ENCODE measurements at regions not wholly inside any gene's neighbourhood (a gene's known extent, or its start where the extent isn't known, plus 50 kb on each side); places are given as distances from the start of the nearest gene placed in this dataset.

GRCh38 chr3:35042210-35042991 is 596.9 kb upstream of the ARPP21 start:
- H3K36me3 Mint-ChIP-seq (ENCODE audit: low read depth) = no peaks in the 10 kb centered on the region
- no peaks in the 10 kb centered on the region for H3K27me3 Mint-ChIP-seq
- DNase-seq (no peak), ATAC-seq (no peak)
- no peaks in the 10 kb centered on the region for H3K9me3 Mint-ChIP-seq (ENCODE audit: low read depth)
- no peaks in the 10 kb centered on the region for H3K4me1 Mint-ChIP-seq
- no peak overlapping the region for H3K27ac Mint-ChIP-seq
- H3K4me3 Mint-ChIP-seq = no peak overlapping the region
- ChIA-PET POLR2A (no interaction called here), CTCF (no interaction called here)
- intact Hi-C loops (cut with DNase I, micrococcal nuclease) = no loop called here

DNA sequence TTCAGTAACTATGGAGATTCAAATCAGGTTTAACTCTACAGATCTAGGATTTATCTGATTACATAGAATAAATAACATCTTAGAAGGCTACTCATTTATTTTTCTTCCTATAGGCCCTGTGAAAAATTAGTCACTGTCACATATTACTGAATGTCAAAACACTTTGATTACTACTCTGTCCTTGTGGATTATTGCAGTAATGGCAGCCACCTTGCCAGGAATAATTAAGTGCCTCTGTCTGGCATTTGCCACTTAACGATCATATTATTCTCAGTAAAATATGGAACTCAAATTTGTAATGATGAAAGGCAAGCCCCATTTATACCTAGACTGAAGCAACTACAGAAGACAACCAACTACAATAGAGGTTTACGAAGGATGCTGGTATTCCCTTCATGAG is 596.3 kb upstream of the ARPP21 start:
- intact Hi-C loops (cut with DNase I, micrococcal nuclease) = no loop called here
- Mint-ChIP-seq H3K4me3 (no peak overlapping the region), H3K27me3 (no peaks in the 10 kb centered on the region)

GRCh38 chr3:35044190-35044589 is 595.1 kb upstream of the ARPP21 start:
- no peaks in the 10 kb centered on the region for H3K9me3 Mint-ChIP-seq (ENCODE audit: low read depth)
- no peaks in the 10 kb centered on the region for H3K36me3 Mint-ChIP-seq (ENCODE audit: low read depth)
- no peak overlapping the region for H3K27ac Mint-ChIP-seq
- H3K4me3 Mint-ChIP-seq = no peak overlapping the region
- intact Hi-C loops (cut with DNase I, micrococcal nuclease) = no loop called here
- no peak for ATAC-seq
- no peak for DNase-seq
- ChIA-PET POLR2A (no interaction called here), CTCF (no interaction called here)
- H3K27me3 Mint-ChIP-seq = no peaks in the 10 kb centered on the region
- no peaks in the 10 kb centered on the region for H3K4me1 Mint-ChIP-seq

More for the DNA sequence above, 596.3 kb upstream of the ARPP21 start:
- H3K27ac Mint-ChIP-seq = no peak overlapping the region
- DNase-seq (no peak), ATAC-seq (no peak)
- no peaks in the 10 kb centered on the region for H3K9me3 Mint-ChIP-seq (ENCODE audit: low read depth)
- ChIA-PET CTCF (no interaction called here), POLR2A (no interaction called here)
- no peaks in the 10 kb centered on the region for H3K4me1 Mint-ChIP-seq
- no peaks in the 10 kb centered on the region for H3K36me3 Mint-ChIP-seq (ENCODE audit: low read depth)

- ATAC-seq (no peak), DNase-seq (no peak)
- H3K4me1 Mint-ChIP-seq = no peaks in the 10 kb centered on the region
- no peak overlapping the region for H3K4me3 Mint-ChIP-seq
- POLR2A ChIA-PET = no interaction called here
- H3K36me3 Mint-ChIP-seq (ENCODE audit: low read depth) = no peaks in the 10 kb centered on the region
- no peak overlapping the region for H3K27ac Mint-ChIP-seq
- H3K27me3 Mint-ChIP-seq = no peaks in the 10 kb centered on the region
- CTCF ChIA-PET = no interaction called here
- intact Hi-C loops (cut with DNase I, micrococcal nuclease) = no loop called here
- no peaks in the 10 kb centered on the region for H3K9me3 Mint-ChIP-seq (ENCODE audit: low read depth)
Measured at GRCh38 chr3:35045118-35045517, 594.2 kb upstream of the ARPP21 start.

DNA sequence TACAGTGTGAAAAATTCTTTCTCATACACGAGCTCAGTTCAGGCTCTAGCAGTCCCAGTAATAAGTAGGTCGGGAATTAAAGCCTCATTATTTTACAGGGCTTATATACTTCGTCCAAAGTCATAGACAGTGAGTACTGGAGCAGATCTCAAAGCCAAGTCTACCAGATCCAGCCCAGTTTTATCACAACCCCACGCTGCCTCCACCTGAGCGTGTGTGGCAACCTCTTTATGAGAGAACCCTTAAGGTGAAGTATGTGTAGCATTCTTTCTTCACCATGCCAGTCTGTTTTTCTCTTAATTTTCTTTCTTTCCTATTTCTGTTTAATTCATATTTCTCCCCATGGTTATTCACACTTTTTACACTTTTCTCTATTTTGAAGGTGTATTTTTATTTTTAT is 574.6 kb upstream of the ARPP21 start:
- ATAC-seq = no peak
- H3K27me3 Mint-ChIP-seq = no peaks in the 10 kb centered on the region

GRCh38 chr3:35065891-35066290 is 573.4 kb upstream of the ARPP21 start:
- no peaks in the 10 kb centered on the region for H3K9me3 Mint-ChIP-seq (ENCODE audit: low read depth)
- ChIA-PET POLR2A (no interaction called here), CTCF (no interaction called here)
- H3K27ac Mint-ChIP-seq = no peak overlapping the region
- intact Hi-C loops (cut with DNase I, micrococcal nuclease) = no loop called here
- no peaks in the 10 kb centered on the region for H3K4me1 Mint-ChIP-seq
- H3K4me3 Mint-ChIP-seq = no peak overlapping the region
- no peak for ATAC-seq
- H3K36me3 Mint-ChIP-seq (ENCODE audit: low read depth) = no peaks in the 10 kb centered on the region
- DNase-seq = no peak
- no peaks in the 10 kb centered on the region for H3K27me3 Mint-ChIP-seq

More for the DNA sequence above, 574.6 kb upstream of the ARPP21 start:
- intact Hi-C loops (cut with DNase I, micrococcal nuclease) = no loop called here
- no peaks in the 10 kb centered on the region for H3K9me3 Mint-ChIP-seq (ENCODE audit: low read depth)
- H3K4me3 Mint-ChIP-seq = no peak overlapping the region
- no peak overlapping the region for H3K27ac Mint-ChIP-seq
- H3K4me1 Mint-ChIP-seq = no peaks in the 10 kb centered on the region
- no peak for DNase-seq
- CTCF ChIA-PET = no interaction called here
- H3K36me3 Mint-ChIP-seq (ENCODE audit: low read depth) = no peaks in the 10 kb centered on the region
- POLR2A ChIA-PET = no interaction called here

DNA sequence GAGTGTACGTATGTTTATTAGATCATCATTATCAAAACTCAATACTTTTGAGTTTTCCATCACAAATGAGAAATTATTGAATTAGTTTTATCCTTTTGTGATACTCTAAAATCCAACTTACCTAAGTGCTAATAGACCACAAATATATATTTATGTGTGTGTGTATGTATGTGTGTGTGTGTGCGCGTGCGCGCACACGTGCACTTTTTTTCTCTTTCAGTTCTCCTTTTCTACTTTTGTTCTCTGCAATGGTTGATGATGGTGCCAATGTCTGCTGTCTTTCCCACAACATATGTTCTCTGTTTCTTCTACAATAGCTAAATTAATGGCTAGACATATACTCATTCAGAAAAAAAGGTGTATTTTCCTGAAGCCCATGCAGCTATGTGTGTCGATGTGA is 571.6 kb upstream of the ARPP21 start:
- POLR2A ChIA-PET = no interaction called here
- CTCF ChIA-PET = no interaction called here
- Mint-ChIP-seq H3K27me3 (no peaks in the 10 kb centered on the region), H3K27ac (no peak overlapping the region), H3K4me1 (no peaks in the 10 kb centered on the region), H3K9me3 (ENCODE audit: low read depth) (no peaks in the 10 kb centered on the region), H3K4me3 (no peak overlapping the region), H3K36me3 (ENCODE audit: low read depth) (no peaks in the 10 kb centered on the region)
- DNase-seq (no peak), ATAC-seq (no peak)
- intact Hi-C loops (cut with DNase I, micrococcal nuclease) = no loop called here

- DNase-seq (no peak), ATAC-seq (no peak)
- H3K9me3 Mint-ChIP-seq (ENCODE audit: low read depth) = no peaks in the 10 kb centered on the region
- intact Hi-C loops (cut with DNase I, micrococcal nuclease) = no loop called here
- no peak overlapping the region for H3K27ac Mint-ChIP-seq
- no peaks in the 10 kb centered on the region for H3K36me3 Mint-ChIP-seq (ENCODE audit: low read depth)
- ChIA-PET POLR2A (no interaction called here), CTCF (no interaction called here)
- H3K4me3 Mint-ChIP-seq = no peak overlapping the region
- no peaks in the 10 kb centered on the region for H3K4me1 Mint-ChIP-seq
- no peaks in the 10 kb centered on the region for H3K27me3 Mint-ChIP-seq
Measured at GRCh38 chr3:35070088-35070487, 569.2 kb upstream of the ARPP21 start.

- H3K36me3 Mint-ChIP-seq (ENCODE audit: low read depth) = no peaks in the 10 kb centered on the region
- POLR2A ChIA-PET = no interaction called here
- intact Hi-C loops (cut with DNase I, micrococcal nuclease) = no loop called here
- H3K4me1 Mint-ChIP-seq = no peaks in the 10 kb centered on the region
- ATAC-seq (no peak), DNase-seq (no peak)
- H3K27me3 Mint-ChIP-seq = no peaks in the 10 kb centered on the region
- CTCF ChIA-PET = interaction anchor here (0.9 kb wide), 1 partner anchor 86 kb away, joined by 4 read pairs; no protein-coding TSS in a partner anchor
- H3K27ac Mint-ChIP-seq = no peak overlapping the region
- no peak overlapping the region for H3K4me3 Mint-ChIP-seq
- H3K9me3 Mint-ChIP-seq (ENCODE audit: low read depth) = no peaks in the 10 kb centered on the region
Measured at GRCh38 chr3:35071772-35072171, 567.6 kb upstream of the ARPP21 start.

DNA sequence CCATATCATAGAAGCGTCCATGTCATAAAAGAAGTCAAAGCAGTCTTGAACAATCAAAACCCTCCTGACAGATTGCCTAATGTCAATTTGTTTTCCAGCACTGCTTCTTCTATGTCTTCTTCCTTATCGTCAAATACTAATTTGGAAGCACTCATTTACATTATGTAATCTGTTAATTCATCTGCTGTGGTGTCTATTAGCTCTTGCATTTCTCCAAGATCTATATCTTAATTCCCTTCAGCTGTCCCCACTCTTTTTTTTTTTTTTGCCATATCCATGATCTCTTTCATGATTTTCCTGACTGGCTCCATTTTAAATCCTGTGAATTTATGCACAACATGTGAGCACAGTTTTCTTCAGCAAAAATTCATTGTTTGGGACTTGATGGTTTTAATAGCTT is 560.5 kb upstream of the ARPP21 start:
- POLR2A ChIA-PET = no interaction called here
- no peaks in the 10 kb centered on the region for H3K9me3 Mint-ChIP-seq (ENCODE audit: low read depth)
- H3K36me3 Mint-ChIP-seq (ENCODE audit: low read depth) = no peaks in the 10 kb centered on the region
- intact Hi-C loops (cut with DNase I, micrococcal nuclease) = no loop called here
- no peaks in the 10 kb centered on the region for H3K4me1 Mint-ChIP-seq
- no peak overlapping the region for H3K27ac Mint-ChIP-seq
- no peaks in the 10 kb centered on the region for H3K27me3 Mint-ChIP-seq
- CTCF ChIA-PET = no interaction called here
- DNase-seq (no peak), ATAC-seq (no peak)
- H3K4me3 Mint-ChIP-seq = no peak overlapping the region

- no peak for DNase-seq
- no peaks in the 10 kb centered on the region for H3K4me1 Mint-ChIP-seq
- no peak overlapping the region for H3K27ac Mint-ChIP-seq
- H3K4me3 Mint-ChIP-seq = no peak overlapping the region
- POLR2A ChIA-PET = no interaction called here
- H3K27me3 Mint-ChIP-seq = no peaks in the 10 kb centered on the region
- H3K9me3 Mint-ChIP-seq (ENCODE audit: low read depth) = no peaks in the 10 kb centered on the region
- no peak for ATAC-seq
- intact Hi-C loops (cut with DNase I, micrococcal nuclease) = no loop called here
- CTCF ChIA-PET = no interaction called here
- H3K36me3 Mint-ChIP-seq (ENCODE audit: low read depth) = no peaks in the 10 kb centered on the region
Measured at GRCh38 chr3:35079403-35079802, 559.9 kb upstream of the ARPP21 start.

GRCh38 chr3:35081899-35082298 is 557.4 kb upstream of the ARPP21 start:
- intact Hi-C loops (cut with DNase I, micrococcal nuclease) = no loop called here
- H3K27ac Mint-ChIP-seq = no peak overlapping the region
- POLR2A ChIA-PET = no interaction called here
- no peaks in the 10 kb centered on the region for H3K4me1 Mint-ChIP-seq
- H3K36me3 Mint-ChIP-seq (ENCODE audit: low read depth) = no peaks in the 10 kb centered on the region
- H3K9me3 Mint-ChIP-seq (ENCODE audit: low read depth) = no peaks in the 10 kb centered on the region
- CTCF ChIA-PET = no interaction called here
- DNase-seq = no peak
- H3K27me3 Mint-ChIP-seq = peaks cover 2% of the 10 kb centered on the region
- no peak for ATAC-seq
- no peak overlapping the region for H3K4me3 Mint-ChIP-seq

GRCh38 chr3:35088943-35089342 is 550.4 kb upstream of the ARPP21 start:
- Mint-ChIP-seq H3K9me3 (ENCODE audit: low read depth) (peaks cover 11% of the 10 kb centered on the region), H3K27ac (no peak overlapping the region), H3K36me3 (ENCODE audit: low read depth) (no peaks in the 10 kb centered on the region), H3K4me3 (no peak overlapping the region), H3K4me1 (no peaks in the 10 kb centered on the region), H3K27me3 (peaks cover 2% of the 10 kb centered on the region)
- intact Hi-C loops (cut with DNase I, micrococcal nuclease) = no loop called here
- DNase-seq = no peak
- CTCF ChIA-PET = no interaction called here
- ATAC-seq = no peak
- POLR2A ChIA-PET = no interaction called here
